Activated CD4-positive, alpha-beta T cell treated with anti-CD3 and anti-CD28 coated beads, Interleukin-2, amount 10 ng/mL, durations not matched to agents 24 days and 14 days (primary cell): ENCODE measurements at regions not wholly inside any gene's neighbourhood (a gene's known extent, or its start where the extent isn't known, plus 50 kb on each side); places are given as distances from the start of the nearest gene placed in this dataset.
"Not testable (repeated sequence)": the region's sequence is repeated elsewhere in the genome, so short reads cannot be mapped to it uniquely, and the experiment has no call there.

Experiments used
- DNase-seq: peaks from one replicate; pipeline ENCODE4 v3.0.0; 2022
- H3K27ac Mint-ChIP-seq: one replicate; pipeline ENCODE4 v1.8.0; 2022; ENCODE audit warnings: mild to moderate bottlenecking, mixed read lengths
- H3K27me3 Mint-ChIP-seq: one replicate; pipeline ENCODE4 v1.8.0; 2022; ENCODE audit warnings: mixed read lengths
- H3K36me3 Mint-ChIP-seq: one replicate; pipeline ENCODE4 v1.8.0; 2022; ENCODE audit warnings: low read depth, mild to moderate bottlenecking, mixed read lengths
- H3K4me1 Mint-ChIP-seq: one replicate; pipeline ENCODE4 v1.8.0; 2021; ENCODE audit warnings: mixed read lengths
- H3K4me3 Mint-ChIP-seq: one replicate; pipeline ENCODE4 v1.8.0; 2022; ENCODE audit warnings: mild to moderate bottlenecking, moderate library complexity, mixed read lengths
- H3K9me3 Mint-ChIP-seq: one replicate; pipeline ENCODE4 v1.8.0; 2021; ENCODE audit warnings: mixed read lengths
- intact Hi-C: fragments of 100-400 bp; cut with micrococcal nuclease; formaldehyde crosslinking; loops from one replicate; pipeline ENCODE4 v1.15.1; 2023

DNA sequence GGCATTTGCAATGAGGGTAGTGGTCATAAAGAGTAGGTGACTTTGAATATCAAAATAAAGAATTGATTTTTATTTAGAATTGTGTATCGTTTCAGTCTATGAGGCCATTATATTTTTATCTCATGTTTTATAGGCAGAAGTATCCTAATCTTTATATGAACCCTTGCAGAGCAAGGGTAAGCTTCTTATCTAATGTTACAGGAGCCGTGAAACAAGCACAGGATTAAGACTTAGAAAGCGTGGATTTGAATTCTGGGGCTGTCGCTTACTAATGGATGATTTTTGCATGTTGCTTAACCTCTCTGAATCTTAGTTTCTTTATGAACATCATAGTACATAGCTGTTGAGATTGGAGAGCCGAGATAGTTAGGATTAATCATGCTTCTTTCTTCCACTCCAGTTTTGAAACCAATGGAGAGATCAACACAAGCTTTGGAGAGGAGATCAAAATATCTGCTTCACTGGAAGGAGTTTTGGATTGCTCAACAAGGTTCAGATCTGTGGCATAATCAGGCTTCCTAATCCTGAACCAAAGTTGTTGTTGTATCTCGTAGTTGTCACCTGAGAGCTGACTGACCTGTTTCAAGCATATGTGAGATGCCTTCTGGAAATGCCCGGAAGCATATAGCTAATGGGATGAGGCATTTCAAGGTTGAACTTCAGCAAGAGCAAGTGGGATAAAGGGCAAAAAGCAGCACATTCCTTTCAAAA lies 166.9 kb upstream of the GK2 start:
- Mint-ChIP-seq H3K27me3 (peaks cover 8% of the 10 kb centered on the region), H3K4me1 (no peaks in the 10 kb centered on the region), H3K27ac (no peak overlapping the region), H3K9me3 (no peaks in the 10 kb centered on the region), H3K4me3 (no peak overlapping the region), H3K36me3 (no peaks in the 10 kb centered on the region)
- DNase-seq, result no peak
- intact Hi-C loops, result loop anchor here (10.0 kb wide), 1 partner anchor 620 kb away; no protein-coding TSS in a partner anchor

DNA sequence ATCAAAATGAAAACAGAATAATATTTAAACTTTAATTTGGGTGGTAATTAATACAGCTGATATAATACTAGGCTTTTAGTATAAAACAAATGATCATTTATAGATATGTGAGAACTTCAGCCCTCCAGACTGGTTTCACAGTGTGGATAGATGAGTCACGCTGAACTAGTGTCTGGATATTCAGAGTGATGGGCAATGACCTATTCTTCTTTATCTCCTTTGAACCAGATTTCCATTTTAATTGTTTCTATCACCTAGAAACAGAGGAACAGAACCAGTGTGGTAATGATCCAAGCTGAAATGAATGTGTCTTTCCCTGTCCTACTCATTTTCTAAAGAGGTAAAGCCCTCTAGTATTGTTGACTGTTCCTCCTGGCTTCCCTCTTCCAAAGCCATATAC lies 155.2 kb upstream of the GK2 start:
- no peaks in the 10 kb centered on the region for H3K4me1 Mint-ChIP-seq
- no peaks in the 10 kb centered on the region for H3K36me3 Mint-ChIP-seq
- intact Hi-C loops, result no loop called here
- H3K9me3 Mint-ChIP-seq, result no peaks in the 10 kb centered on the region
- no peak overlapping the region for H3K27ac Mint-ChIP-seq
- no peak overlapping the region for H3K4me3 Mint-ChIP-seq
- no peak for DNase-seq
- peaks cover 5% of the 10 kb centered on the region for H3K27me3 Mint-ChIP-seq

DNA sequence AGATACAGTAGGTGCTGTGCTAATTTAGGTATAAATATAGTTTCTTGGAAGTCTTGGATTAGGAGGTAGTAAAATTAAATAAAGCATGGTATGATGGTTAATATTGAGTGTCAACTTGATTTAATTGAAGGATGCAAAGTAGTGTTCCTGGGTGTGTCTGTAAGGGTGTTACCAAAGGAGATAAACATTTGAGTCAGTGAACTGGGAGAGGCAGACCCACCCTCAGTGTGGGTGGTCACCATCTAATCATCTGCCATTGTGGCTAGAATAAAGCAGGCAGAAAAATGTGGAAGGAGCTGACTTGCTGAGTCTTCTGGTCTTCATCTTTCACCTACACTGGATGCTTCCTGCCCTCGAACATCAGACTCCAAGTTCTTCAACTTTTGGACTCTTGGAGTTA lies 153.7 kb upstream of the GK2 start:
- Mint-ChIP-seq H3K4me1 (no peaks in the 10 kb centered on the region), H3K9me3 (no peaks in the 10 kb centered on the region), H3K27ac (no peak overlapping the region), H3K36me3 (no peaks in the 10 kb centered on the region), H3K27me3 (peaks cover 5% of the 10 kb centered on the region), H3K4me3 (no peak overlapping the region)
- DNase-seq, result no peak
- intact Hi-C loops, result no loop called here

DNA sequence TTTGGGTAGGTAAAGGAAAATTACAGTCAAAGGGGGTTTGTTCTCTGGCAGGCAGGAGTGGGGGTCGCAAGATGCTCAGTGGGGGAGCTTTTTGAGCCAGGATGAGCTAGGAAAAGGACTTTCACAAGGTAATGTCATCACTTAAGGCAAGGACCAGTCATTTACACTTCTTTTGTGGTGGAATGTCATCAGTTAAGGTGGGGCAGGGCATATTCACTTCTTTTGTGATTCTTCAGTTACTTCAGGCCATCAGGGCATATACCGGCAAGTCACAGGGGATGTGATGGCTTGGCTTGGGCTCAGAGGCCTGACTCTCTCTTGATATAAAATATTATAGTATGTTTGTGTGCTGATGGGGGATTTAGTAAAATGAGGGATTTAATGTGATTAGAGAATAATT lies 151.4 kb upstream of the GK2 start:
- intact Hi-C loops, H3K9me3 Mint-ChIP-seq, H3K4me1 Mint-ChIP-seq, DNase-seq, H3K4me3 Mint-ChIP-seq, H3K27ac Mint-ChIP-seq, H3K27me3 Mint-ChIP-seq, H3K36me3 Mint-ChIP-seq: not testable (repeated sequence)

DNA sequence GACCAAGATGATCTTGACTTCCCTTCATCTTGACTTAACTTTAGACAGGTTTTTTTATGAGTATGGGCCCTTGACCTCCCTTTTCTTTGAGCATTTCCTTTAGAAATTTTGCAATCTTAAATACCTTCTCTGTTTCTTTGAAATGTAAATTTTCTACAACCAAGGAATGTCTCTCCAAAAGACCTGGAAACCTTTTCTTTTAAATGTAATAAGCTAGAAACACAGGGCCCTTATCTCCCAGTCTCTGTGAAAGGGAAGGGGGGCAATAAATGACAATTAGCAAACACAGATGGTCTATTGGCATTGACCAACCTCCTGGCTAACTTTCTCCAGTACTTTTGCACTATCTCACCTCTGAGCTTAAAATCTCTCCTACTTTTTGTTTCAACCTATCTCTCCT lies 144.3 kb upstream of the GK2 start:
- DNase-seq, result no peak
- intact Hi-C loops, result no loop called here
- H3K4me1 Mint-ChIP-seq, result no peaks in the 10 kb centered on the region
- no peaks in the 10 kb centered on the region for H3K9me3 Mint-ChIP-seq
- H3K36me3 Mint-ChIP-seq, result no peaks in the 10 kb centered on the region
- H3K27ac Mint-ChIP-seq, result no peak overlapping the region
- H3K4me3 Mint-ChIP-seq, result no peak overlapping the region
- H3K27me3 Mint-ChIP-seq, result peaks cover 3% of the 10 kb centered on the region

DNA sequence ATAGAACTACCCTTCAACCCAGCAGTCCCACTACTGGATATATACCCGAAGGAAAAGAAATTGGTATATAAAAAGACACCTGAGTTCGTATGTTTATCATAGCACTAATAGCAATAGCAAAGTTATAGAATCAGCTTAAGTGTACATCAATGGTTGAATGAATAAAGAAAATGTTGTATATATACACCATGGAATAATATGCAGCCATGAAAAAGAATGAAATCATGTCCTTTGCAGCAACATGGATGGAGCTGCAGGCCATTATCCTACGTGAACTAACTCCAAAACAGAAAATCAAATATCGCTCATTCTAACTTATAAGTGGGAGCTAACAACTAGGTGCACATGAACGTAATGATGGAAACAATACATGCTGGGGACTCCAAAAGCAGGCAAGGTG lies 143.5 kb upstream of the GK2 start:
- Mint-ChIP-seq H3K9me3 (no peaks in the 10 kb centered on the region), H3K36me3 (no peaks in the 10 kb centered on the region), H3K4me3 (no peak overlapping the region), H3K27me3 (peaks cover 3% of the 10 kb centered on the region), H3K4me1 (no peaks in the 10 kb centered on the region), H3K27ac (no peak overlapping the region)
- DNase-seq, result no peak
- intact Hi-C loops, result no loop called here

DNA sequence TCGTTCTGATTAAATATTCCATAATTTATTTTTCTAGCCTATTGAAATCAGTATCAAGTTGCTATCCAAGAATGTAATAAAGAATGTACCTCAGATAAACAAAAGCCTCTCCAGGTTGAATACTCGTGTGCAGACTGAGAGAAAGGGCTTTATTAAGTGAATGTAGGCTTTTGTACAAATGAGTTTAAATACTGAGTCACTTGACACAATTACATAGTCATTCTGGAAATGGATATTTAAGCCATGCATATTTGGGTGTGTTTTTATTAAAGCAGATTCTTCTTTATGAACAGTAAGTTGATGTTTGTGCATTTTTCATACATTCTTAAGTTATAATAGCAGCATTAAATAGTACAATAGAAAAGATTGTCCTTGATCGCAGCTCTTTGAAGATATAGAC lies 139.8 kb upstream of the GK2 start:
- H3K9me3 Mint-ChIP-seq, result no peaks in the 10 kb centered on the region
- H3K36me3 Mint-ChIP-seq, result no peaks in the 10 kb centered on the region
- no peak overlapping the region for H3K27ac Mint-ChIP-seq
- intact Hi-C loops, result no loop called here
- no peaks in the 10 kb centered on the region for H3K4me1 Mint-ChIP-seq
- peaks cover 3% of the 10 kb centered on the region for H3K27me3 Mint-ChIP-seq
- DNase-seq, result no peak
- no peak overlapping the region for H3K4me3 Mint-ChIP-seq

DNA sequence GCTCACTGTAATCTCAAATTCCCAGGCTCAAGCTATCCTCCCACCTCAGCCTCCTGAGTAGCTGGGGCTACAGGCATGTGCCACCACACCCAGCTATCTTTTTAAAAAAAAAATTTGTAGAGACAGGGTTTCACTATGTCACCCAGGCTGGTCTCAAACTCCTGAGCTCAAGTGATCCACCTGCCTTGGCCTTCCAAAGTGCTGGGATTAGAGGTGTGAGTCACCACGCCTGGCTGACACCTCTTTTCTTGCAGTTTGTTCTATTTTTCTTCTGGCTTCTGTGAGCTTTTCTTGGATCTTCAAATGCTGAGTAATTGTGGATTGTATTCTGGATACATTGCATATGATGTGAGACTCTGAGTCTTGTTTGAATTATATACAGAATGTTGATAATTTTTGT lies 137.3 kb upstream of the GK2 start:
- H3K27ac Mint-ChIP-seq, H3K4me3 Mint-ChIP-seq, intact Hi-C loops, H3K27me3 Mint-ChIP-seq, H3K4me1 Mint-ChIP-seq, DNase-seq, H3K9me3 Mint-ChIP-seq, H3K36me3 Mint-ChIP-seq: not testable (repeated sequence)

DNA sequence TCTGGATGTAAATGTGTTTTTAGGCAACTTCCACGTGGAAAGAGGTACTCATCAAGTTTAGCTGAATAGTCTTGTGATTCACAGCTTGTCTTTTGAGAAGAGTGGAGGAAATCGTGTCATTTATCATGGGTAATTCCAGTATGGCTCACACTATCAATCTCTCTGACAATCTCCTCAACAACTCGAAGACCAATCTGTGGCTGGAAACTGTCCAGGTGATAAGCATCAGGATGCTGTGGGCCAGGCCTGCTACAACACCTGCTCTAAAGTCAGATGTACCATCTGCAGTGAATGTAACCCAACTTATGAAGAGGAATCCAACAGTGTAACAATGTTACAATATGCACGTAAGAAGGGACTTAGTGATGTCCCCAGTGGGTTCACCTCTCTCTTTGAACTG lies 132.1 kb upstream of the GK2 start:
- no peak for DNase-seq
- Mint-ChIP-seq H3K4me3 (no peak overlapping the region), H3K4me1 (no peaks in the 10 kb centered on the region), H3K27ac (no peak overlapping the region), H3K9me3 (no peaks in the 10 kb centered on the region), H3K36me3 (no peaks in the 10 kb centered on the region), H3K27me3 (no peaks in the 10 kb centered on the region)
- intact Hi-C loops, result no loop called here

DNA sequence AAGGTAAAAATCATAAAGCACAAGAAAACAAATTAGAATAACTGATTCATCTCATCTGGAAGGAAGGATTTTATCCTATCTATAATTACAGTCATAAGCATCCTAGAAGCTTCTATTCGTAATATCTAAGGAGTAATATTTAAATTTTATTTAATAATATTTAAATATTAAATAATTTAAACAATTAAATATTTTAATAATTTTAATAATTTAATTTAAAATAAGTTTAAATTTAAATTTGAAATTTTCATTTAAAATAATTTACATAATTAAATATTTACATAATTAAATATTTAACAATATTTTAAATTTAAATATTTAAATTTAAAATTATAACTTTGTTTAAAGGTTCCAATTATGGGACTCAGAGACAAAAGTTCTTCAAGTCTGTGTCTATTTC lies 127.5 kb upstream of the GK2 start:
- intact Hi-C loops, result no loop called here
- Mint-ChIP-seq H3K27ac (no peak overlapping the region), H3K4me1 (no peaks in the 10 kb centered on the region), H3K9me3 (no peaks in the 10 kb centered on the region), H3K4me3 (no peak overlapping the region), H3K27me3 (peaks cover 5% of the 10 kb centered on the region), H3K36me3 (no peaks in the 10 kb centered on the region)
- DNase-seq, result no peak

DNA sequence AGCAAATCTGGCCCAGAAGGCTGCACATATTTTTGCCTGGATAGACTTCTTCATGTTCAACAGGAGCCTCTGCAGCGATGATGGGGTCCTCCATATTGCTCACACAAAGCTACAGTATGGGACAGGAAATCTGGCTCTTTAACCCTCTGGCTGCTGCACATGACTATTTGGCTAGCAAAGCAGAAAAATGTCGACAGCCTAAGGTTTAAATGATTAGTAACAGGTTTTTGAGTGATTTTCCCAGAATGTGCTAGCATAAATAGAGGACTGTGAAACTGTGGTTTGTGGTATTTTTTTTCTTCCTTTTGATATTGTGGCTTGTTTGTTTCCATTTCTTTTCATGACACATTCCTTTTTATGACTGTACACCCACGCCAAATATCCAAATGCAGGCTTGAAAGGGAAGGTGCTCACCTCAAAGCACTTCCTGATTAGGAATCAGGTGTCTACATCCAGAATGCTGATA lies 120.2 kb upstream of the GK2 start:
- peaks cover 6% of the 10 kb centered on the region for H3K4me1 Mint-ChIP-seq
- H3K9me3 Mint-ChIP-seq, result no peaks in the 10 kb centered on the region
- H3K27ac Mint-ChIP-seq, result peak overlapping the region; percentile 77
- H3K4me3 Mint-ChIP-seq, result no peak overlapping the region
- no peaks in the 10 kb centered on the region for H3K36me3 Mint-ChIP-seq
- intact Hi-C loops, result no loop called here
- no peak for DNase-seq
- H3K27me3 Mint-ChIP-seq, result peaks cover 20% of the 10 kb centered on the region

DNA sequence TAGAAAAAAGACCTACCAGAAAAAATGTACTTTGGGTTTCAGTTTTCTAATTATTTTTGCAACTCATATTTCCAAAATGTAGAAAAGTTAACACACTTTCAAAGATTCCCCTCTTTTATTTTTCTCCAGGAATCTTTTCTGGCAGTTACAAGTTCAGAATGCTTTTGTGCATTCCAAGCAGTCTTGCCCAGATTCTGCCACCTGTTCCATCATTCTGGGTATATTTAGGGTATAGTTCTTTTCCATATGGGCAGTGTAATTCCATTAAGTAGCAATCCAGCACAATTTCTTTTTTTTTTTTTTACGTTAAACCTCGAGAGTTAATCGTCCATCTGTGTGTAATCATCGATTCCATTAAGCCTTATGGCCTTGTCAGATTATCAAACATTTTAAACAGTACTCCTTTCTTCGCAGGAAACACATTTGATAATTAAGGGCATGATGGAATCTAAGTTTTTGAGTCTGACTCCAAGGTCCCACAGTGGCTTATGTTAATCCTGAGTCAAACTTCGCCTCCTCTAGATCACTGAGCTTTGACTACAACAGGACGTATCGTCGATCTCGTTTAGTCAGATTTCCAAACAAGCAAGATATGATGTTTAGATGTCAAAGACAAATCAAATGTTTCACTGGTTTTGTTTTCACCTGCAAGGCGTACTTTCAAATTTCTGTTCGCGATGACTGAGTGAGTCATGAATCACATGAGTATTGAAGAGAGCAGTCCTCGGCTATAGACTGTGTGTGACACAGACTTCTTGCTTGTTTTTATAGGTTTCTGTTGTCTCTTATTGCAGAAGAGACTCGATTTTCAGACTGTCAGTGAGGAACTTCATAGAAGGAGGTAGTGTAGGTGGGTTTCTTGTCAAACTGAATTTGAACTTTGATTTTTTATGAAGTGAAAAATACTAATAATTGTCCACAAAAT lies 118.9 kb upstream of the GK2 start:
- Mint-ChIP-seq H3K9me3 (no peaks in the 10 kb centered on the region), H3K4me3 (no peak overlapping the region), H3K27me3 (peaks cover 16% of the 10 kb centered on the region), H3K36me3 (no peaks in the 10 kb centered on the region), H3K27ac (no peak overlapping the region), H3K4me1 (peaks cover 6% of the 10 kb centered on the region)
- intact Hi-C loops, result no loop called here
- no peak for DNase-seq

DNA sequence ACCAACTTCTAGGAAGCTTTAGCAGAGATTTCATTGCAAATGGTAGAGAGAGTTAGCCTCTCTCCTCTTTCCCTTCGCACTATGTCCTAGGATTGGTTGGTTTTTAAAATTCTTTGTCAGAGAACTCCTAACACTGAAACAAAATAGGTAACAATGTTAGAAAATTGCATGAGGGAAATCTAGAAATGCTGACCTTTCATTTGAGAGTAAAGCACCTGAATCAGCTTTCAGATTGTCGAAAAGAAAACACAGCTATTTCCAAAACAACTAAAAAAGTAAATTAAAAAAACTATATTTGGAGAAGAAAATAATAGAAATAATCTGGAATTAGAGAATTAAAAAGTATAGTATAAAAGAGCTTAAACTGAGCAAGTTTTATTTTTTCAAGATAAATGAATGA lies 108.1 kb upstream of the GK2 start:
- H3K9me3 Mint-ChIP-seq, result no peaks in the 10 kb centered on the region
- no peaks in the 10 kb centered on the region for H3K4me1 Mint-ChIP-seq
- intact Hi-C loops, result loop anchor here (5.0 kb wide), 1 partner anchor 461 kb away; no protein-coding TSS in a partner anchor
- H3K27ac Mint-ChIP-seq, result no peak overlapping the region
- H3K27me3 Mint-ChIP-seq, result peaks cover 3% of the 10 kb centered on the region
- H3K36me3 Mint-ChIP-seq, result no peaks in the 10 kb centered on the region
- H3K4me3 Mint-ChIP-seq, result no peak overlapping the region
- DNase-seq, result no peak

DNA sequence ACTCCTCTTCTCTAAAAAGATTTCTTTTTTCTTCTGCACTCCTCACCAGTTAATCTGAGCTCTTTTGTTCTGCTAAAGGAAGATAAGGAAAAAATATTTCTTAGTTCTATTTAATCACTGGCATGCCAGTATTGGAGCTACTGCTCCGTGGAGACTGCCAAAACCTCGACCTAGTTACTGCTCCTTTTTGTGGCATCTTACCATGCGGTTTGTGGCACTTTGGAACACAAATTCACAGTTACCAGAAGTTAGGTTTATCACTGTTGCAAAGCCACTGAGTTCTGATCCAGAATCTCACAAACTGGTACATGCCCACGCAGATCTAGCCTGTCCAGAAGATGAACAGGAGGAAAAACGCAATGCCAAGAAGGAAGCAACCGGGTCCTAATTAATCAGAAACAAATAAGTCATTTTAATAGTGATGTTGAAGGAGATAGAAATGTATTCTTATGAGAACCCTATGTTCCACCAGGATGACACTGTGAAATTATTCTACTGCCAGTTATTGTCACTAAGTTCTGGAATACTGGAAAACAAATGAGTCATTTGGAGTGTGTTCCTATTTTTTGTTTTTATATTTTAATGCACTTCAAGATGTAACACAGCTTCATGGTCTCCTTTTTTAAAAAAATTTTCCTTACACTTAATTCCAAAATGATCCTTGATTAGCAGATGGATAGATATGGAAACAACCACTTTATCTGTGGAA lies 106.7 kb upstream of the GK2 start:
- Mint-ChIP-seq H3K9me3 (no peaks in the 10 kb centered on the region), H3K4me3 (no peak overlapping the region), H3K4me1 (no peaks in the 10 kb centered on the region), H3K36me3 (no peaks in the 10 kb centered on the region), H3K27me3 (peaks cover 3% of the 10 kb centered on the region), H3K27ac (no peak overlapping the region)
- no peak for DNase-seq
- intact Hi-C loops, result loop anchor here (5.0 kb wide), 1 partner anchor 463 kb away; no protein-coding TSS in a partner anchor
